D721Med (cell line): ENCODE measurements at regions not wholly inside any gene's neighbourhood (a gene's known extent, or its start where the extent isn't known, plus 50 kb on each side); places are given as distances from the start of the nearest gene placed in this dataset.

Experiments
- DNase-seq: peaks from one replicate; pipeline ENCODE4 v3.0.0; 2011; ENCODE audit warnings: low spot score; ENCODE audit not compliant: insufficient read length
- FAIRE-seq: peaks from 2 replicates; lab custom pipeline; 2011; peaks lifted over from hg19 to GRCh38; lab: Jason Lieb, UNC
- TF ChIP-seq, protein P1 (sequence below): IDR thresholded peaks from 2 replicates; pipeline ENCODE4 v1.5.1; 2012; ENCODE audit warnings: mild to moderate bottlenecking, control low read depth; ENCODE audit not compliant: insufficient read depth; ENCODE audit errors: missing control alignments

DNA sequence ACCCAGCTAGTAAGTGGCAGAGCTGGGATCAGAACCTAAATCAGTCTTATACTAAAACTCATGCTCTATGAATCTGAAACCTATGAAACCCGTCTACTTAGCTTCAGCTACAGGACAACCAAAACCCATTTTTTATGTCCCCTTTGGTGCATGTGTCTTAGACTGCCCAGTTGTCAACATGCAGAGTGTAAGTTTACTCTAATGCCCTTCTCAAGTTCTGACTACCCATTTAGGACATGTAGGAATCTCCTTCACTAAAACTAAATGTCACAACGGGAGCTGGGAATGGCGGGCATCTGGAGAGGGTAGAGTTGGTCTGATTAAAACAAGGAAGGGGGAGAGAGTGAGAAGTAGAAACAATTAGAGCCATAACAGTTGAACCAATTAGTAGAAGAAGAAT, 167.9 kb upstream of the UBASH3B start:
- DNase-seq (no peak), FAIRE-seq (no peak)
- TF ChIP-seq, protein P1, sequence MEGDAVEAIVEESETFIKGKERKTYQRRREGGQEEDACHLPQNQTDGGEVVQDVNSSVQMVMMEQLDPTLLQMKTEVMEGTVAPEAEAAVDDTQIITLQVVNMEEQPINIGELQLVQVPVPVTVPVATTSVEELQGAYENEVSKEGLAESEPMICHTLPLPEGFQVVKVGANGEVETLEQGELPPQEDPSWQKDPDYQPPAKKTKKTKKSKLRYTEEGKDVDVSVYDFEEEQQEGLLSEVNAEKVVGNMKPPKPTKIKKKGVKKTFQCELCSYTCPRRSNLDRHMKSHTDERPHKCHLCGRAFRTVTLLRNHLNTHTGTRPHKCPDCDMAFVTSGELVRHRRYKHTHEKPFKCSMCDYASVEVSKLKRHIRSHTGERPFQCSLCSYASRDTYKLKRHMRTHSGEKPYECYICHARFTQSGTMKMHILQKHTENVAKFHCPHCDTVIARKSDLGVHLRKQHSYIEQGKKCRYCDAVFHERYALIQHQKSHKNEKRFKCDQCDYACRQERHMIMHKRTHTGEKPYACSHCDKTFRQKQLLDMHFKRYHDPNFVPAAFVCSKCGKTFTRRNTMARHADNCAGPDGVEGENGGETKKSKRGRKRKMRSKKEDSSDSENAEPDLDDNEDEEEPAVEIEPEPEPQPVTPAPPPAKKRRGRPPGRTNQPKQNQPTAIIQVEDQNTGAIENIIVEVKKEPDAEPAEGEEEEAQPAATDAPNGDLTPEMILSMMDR = no peak

DNA sequence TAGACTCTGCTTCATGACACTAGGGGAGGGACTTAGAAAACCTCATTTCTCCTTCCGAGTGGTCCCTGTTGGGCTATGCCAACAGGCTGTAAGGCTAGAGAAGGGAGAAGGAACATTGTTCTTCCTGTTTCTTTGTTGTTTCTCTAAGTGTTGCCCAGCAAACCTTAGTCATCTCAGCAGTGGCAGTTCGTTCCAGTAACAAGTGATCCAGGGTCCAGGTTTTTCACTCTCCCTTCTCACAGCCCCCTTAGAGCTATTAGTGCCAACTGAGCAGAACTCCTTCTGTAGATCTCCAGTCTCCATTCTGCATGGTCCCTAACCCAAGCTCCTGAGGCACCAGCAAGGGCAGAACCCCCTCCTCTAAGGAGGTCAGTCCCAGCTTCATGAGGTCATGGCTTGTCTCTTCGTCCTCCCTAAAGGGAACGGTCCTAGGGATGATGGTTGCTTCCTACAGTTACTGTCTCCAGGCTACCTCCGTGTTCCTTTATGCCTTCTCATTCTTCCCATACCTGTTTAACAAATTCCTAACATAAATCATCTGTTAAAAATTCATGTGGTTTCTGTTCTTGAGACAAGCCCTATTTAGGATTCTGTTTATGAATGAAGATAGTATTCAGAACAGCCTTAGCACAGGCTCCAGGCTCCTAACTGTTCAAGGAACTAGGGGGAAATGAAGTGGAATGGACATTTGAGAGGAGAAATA, 168.6 kb upstream of the UBASH3B start:
- no peak for FAIRE-seq
- DNase-seq = no peak
- TF ChIP-seq, protein P1 = no peak

DNA sequence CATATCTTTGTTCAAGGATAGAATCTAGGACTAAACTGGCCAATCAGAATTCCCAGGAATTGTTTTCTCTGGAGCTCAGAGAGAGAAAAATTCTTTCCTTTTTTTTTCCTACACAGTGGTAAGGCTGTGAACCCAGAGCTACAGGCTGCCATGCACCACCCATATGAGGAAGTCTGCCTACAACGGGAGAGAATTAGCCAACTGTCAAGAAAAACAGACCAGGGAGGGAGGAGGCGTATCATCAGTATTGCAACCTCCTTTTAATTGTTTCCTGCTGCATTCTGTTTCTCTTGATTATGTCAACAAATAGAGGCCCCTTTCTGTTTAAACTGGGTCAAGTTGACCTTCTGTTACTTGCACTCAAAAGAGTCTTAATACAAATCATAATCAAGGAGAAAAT, 176.5 kb upstream of the UBASH3B start:
- DNase-seq = no peak
- TF ChIP-seq, protein P1 = no peak
- no peak for FAIRE-seq

DNA sequence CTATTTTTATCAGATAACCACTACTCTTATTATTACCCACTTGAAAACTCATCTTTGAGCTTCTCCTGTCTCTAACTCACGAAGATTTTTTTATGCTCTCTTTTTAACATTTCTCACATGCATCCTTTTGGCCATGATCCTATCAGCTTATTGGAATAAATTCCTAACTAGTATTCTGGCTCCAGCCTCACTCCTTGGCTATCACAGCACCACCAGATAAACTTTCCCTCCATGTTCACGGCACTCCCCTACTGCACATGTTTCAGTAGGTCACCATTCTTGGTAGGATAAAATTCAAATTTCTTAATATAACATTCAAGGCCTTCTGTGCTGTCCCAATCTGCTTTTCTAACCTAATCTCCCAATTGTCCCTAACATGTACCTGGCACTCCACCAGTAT, 186.6 kb upstream of the UBASH3B start:
- TF ChIP-seq, protein P1 = no peak
- DNase-seq = no peak
- no peak for FAIRE-seq

DNA sequence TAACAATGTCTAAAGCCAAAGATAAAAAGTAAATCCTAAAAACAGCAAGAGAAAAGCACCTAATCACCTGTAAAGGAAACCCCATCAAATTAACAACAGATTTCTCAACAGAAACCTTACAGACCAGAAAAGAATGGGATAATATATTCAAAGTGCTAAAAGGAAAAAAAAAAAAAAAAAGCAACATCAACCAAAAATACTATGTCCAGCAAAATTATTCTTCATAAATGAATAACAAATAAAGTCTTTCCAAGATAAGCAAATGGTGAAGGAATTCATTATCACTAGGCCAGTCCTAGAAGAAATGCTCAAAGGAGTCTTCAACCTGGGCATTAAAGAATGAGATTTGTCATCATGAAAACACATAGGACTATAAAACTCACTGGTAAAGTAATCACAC, 192.0 kb upstream of the UBASH3B start:
- TF ChIP-seq, protein P1 = no peak

DNA sequence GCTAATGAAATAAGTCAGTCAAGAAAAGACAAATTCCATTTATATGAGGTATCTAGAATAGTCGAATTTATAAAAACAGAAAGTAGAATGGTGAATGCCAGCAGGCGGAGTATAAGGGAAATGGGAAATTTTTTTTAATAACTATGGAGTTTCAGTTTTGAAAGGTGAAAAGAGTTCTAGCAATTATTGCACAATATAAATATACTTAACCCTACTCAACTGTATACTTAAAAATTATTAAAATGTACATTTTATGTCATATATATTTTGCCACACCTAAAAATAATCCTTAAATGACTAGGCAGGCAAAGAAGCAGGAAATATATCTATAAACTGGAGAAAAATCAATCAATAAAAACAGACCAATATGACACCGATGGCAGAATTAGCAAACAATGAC, 196.5 kb upstream of the UBASH3B start:
- DNase-seq (no peak), FAIRE-seq (no peak)
- TF ChIP-seq, protein P1 = no peak

More for the DNA sequence above, 192.0 kb upstream of the UBASH3B start:
- no peak for FAIRE-seq
- DNase-seq = no peak

DNA sequence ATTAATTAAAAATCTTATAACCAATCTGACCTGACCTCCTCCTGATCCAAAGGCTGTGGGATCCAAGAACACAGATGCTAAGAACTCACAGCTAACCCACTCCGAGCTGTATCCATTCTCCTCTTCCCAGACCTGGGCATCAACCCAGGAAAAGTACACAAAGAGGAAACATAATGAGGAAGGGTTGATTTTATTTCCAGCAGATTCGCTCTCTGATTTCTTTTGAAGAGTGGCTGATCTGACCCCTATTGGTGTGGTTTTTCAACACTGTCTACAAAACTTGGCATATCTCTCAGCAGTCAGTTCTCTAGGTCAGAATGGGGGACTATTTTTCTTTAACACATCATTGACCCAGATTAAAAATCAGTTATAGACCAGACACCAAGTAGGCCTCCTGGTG, 201.9 kb upstream of the UBASH3B start:
- TF ChIP-seq, protein P1 = no peak
- DNase-seq = no peak
- FAIRE-seq = no peak
